K562 (cell line): ENCODE measurements at regions not wholly inside any gene's neighbourhood (a gene's known extent, or its start where the extent isn't known, plus 50 kb on each side); places are given as distances from the start of the nearest gene placed in this dataset.

Experiments
- ARID2 ChIP-seq: fragments of 450-650 bp; IDR thresholded peaks from 2 replicates; pipeline ENCODE4 v1.6.1; 2017; ENCODE audit warnings: antibody characterized with exemption, mild to moderate bottlenecking
- ETV1 ChIP-seq: fragments of 450-650 bp; conservative IDR thresholded peaks from 2 replicates; pipeline ENCODE4 v1.6.1; 2016; ENCODE audit warnings: missing genetic modification characterization, control low read depth, low read depth, missing compliant biosample characterization
- GATA2 ChIP-seq: sonication (generic); formaldehyde crosslinking; IDR thresholded peaks from 2 replicates; pipeline ENCODE4 v1.4.0; 2020; ENCODE audit warnings: mild to moderate bottlenecking, missing genetic modification reagents
- SRSF3 ChIP-seq: fragments of 200-400 bp; formaldehyde crosslinking; IDR thresholded peaks from 2 replicates; pipeline ENCODE4 v1.6.1; 2016; ENCODE audit warnings: mild to moderate bottlenecking, low read length, moderate library complexity; ENCODE audit not compliant: insufficient read depth
- ZNF561 ChIP-seq: fragments of 450-650 bp; formaldehyde crosslinking; conservative IDR thresholded peaks from 2 replicates; pipeline ENCODE4 v1.4.0; 2020; ENCODE audit warnings: mild to moderate bottlenecking, moderate library complexity
- TF ChIP-seq, protein P1 (sequence below): fragments of 200-800 bp; sonication (Bioruptor generic); IDR thresholded peaks from 2 replicates; pipeline ENCODE4 v1.6.1; 2016; ENCODE audit warnings: missing genetic modification characterization, missing compliant biosample characterization
- TF ChIP-seq, protein P2 (sequence below): sonication (generic); formaldehyde crosslinking; IDR thresholded peaks from 2 replicates; pipeline ENCODE4 v1.8.0; 2023; ENCODE audit warnings: missing genetic modification reagents, mild to moderate bottlenecking, borderline replicate concordance

DNA sequence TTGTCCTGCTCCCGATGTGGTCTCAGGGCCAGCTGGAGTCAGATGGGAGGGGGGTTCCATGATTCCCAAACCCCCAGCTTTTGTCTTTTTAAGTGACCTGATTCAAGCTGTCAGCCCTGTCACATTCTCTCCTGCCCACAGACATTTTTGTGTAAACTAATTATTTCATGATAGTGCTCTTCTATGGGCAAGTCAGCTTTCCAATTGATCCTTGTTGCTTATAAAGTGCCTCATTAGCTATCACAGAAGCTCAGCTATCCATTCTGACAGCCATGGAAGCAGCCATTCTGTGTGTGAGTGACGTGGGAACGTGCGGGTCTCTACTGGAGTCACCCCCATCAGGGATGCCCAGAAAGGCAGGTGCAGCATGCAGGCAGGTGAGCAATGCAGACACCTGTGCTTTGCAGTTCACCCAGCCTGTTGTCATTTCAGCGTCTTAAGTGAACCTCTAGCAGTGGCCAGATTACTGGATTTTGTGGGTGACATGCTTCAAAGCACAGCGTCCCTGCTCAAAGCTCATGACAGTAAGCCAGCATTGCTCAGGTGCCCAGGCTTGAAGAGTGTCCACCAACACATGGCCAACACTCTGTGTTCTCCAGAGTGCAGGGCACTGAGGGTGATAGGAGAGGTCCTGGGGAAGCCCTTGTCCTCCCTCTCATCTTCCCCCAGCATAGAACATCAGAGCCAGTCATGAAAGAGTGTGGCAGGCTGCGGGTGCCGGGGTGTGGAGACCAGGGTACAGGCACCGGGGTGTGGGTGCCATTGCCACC lies 162.1 kb upstream of the SH3BP4 start (continued):
- TF ChIP-seq, protein P1, sequence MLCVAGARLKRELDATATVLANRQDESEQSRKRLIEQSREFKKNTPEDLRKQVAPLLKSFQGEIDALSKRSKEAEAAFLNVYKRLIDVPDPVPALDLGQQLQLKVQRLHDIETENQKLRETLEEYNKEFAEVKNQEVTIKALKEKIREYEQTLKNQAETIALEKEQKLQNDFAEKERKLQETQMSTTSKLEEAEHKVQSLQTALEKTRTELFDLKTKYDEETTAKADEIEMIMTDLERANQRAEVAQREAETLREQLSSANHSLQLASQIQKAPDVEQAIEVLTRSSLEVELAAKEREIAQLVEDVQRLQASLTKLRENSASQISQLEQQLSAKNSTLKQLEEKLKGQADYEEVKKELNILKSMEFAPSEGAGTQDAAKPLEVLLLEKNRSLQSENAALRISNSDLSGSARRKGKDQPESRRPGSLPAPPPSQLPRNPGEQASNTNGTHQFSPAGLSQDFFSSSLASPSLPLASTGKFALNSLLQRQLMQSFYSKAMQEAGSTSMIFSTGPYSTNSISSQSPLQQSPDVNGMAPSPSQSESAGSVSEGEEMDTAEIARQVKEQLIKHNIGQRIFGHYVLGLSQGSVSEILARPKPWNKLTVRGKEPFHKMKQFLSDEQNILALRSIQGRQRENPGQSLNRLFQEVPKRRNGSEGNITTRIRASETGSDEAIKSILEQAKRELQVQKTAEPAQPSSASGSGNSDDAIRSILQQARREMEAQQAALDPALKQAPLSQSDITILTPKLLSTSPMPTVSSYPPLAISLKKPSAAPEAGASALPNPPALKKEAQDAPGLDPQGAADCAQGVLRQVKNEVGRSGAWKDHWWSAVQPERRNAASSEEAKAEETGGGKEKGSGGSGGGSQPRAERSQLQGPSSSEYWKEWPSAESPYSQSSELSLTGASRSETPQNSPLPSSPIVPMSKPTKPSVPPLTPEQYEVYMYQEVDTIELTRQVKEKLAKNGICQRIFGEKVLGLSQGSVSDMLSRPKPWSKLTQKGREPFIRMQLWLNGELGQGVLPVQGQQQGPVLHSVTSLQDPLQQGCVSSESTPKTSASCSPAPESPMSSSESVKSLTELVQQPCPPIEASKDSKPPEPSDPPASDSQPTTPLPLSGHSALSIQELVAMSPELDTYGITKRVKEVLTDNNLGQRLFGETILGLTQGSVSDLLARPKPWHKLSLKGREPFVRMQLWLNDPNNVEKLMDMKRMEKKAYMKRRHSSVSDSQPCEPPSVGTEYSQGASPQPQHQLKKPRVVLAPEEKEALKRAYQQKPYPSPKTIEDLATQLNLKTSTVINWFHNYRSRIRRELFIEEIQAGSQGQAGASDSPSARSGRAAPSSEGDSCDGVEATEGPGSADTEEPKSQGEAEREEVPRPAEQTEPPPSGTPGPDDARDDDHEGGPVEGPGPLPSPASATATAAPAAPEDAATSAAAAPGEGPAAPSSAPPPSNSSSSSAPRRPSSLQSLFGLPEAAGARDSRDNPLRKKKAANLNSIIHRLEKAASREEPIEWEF (CRISPR knock-in tag) = no peak
- TF ChIP-seq ETV1 (tag) (no peak), ARID2 (no peak), SRSF3 (no peak), GATA2 (CRISPR knock-in tag) (no peak), ZNF561 (CRISPR knock-in tag) (no peak)
- TF ChIP-seq, protein P2, sequence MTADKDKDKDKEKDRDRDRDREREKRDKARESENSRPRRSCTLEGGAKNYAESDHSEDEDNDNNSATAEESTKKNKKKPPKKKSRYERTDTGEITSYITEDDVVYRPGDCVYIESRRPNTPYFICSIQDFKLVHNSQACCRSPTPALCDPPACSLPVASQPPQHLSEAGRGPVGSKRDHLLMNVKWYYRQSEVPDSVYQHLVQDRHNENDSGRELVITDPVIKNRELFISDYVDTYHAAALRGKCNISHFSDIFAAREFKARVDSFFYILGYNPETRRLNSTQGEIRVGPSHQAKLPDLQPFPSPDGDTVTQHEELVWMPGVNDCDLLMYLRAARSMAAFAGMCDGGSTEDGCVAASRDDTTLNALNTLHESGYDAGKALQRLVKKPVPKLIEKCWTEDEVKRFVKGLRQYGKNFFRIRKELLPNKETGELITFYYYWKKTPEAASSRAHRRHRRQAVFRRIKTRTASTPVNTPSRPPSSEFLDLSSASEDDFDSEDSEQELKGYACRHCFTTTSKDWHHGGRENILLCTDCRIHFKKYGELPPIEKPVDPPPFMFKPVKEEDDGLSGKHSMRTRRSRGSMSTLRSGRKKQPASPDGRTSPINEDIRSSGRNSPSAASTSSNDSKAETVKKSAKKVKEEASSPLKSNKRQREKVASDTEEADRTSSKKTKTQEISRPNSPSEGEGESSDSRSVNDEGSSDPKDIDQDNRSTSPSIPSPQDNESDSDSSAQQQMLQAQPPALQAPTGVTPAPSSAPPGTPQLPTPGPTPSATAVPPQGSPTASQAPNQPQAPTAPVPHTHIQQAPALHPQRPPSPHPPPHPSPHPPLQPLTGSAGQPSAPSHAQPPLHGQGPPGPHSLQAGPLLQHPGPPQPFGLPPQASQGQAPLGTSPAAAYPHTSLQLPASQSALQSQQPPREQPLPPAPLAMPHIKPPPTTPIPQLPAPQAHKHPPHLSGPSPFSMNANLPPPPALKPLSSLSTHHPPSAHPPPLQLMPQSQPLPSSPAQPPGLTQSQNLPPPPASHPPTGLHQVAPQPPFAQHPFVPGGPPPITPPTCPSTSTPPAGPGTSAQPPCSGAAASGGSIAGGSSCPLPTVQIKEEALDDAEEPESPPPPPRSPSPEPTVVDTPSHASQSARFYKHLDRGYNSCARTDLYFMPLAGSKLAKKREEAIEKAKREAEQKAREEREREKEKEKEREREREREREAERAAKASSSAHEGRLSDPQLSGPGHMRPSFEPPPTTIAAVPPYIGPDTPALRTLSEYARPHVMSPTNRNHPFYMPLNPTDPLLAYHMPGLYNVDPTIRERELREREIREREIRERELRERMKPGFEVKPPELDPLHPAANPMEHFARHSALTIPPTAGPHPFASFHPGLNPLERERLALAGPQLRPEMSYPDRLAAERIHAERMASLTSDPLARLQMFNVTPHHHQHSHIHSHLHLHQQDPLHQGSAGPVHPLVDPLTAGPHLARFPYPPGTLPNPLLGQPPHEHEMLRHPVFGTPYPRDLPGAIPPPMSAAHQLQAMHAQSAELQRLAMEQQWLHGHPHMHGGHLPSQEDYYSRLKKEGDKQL = no peak
